PC-9 (cell line): ENCODE measurements at regions not wholly inside any gene's neighbourhood (a gene's known extent, or its start where the extent isn't known, plus 50 kb on each side); places are given as distances from the start of the nearest gene placed in this dataset.

ENCODE experiments used
- CTCF ChIP-seq: fragments of 200-600 bp; sonication (generic); conservative IDR thresholded peaks from 2 replicates; pipeline ENCODE4 v1.6.1; 2017; ENCODE audit warnings: mixed run types, antibody characterized with exemption, mild to moderate bottlenecking, moderate library complexity
- EZH2 ChIP-seq: fragments of 200-600 bp; sonication (generic); IDR thresholded peaks from 2 replicates; pipeline ENCODE4 v1.8.0; 2017; ENCODE audit warnings: antibody characterized with exemption, low read depth

GRCh38 chr20:56855708-56856107 lies 226.6 kb downstream of the TFAP2C start:
- TF ChIP-seq CTCF (no peak), EZH2 (no peak)
